Astrocyte of the cerebellum (primary cell): ENCODE measurements at regions not wholly inside any gene's neighbourhood (a gene's known extent, or its start where the extent isn't known, plus 50 kb on each side); places are given as distances from the start of the nearest gene placed in this dataset.

Experiments used
- DNase-seq: peaks from one replicate; pipeline ENCODE4 v3.0.0-alpha.2; 2011; ENCODE audit warnings: low read depth
- H3K4me3 ChIP-seq: 2 replicates; pipeline ENCODE4 v1.5.1; 2011; ENCODE audit warnings: mild to moderate bottlenecking, low read depth, low read length, moderate library complexity
- CTCF ChIP-seq: IDR thresholded peaks from 2 replicates; pipeline ENCODE4 v1.5.1; 2012; ENCODE audit warnings: low read length, low read depth, moderate library complexity, mild to moderate bottlenecking; ENCODE audit errors: missing control alignments
- in situ Hi-C: cut with HindIII; loops from 2 replicates; pipeline ENCODE4 v1.10.0; 2017; ENCODE audit warnings: low sequenced_read_pairs

- TF ChIP-seq CTCF: no peak
- in situ Hi-C loops: no loop called here
- no peak overlapping the region for H3K4me3 ChIP-seq
- no peak for DNase-seq
Measured at GRCh38 chr11:10925149-10925926, 67.5 kb upstream of the ZBED5 start.

DNA sequence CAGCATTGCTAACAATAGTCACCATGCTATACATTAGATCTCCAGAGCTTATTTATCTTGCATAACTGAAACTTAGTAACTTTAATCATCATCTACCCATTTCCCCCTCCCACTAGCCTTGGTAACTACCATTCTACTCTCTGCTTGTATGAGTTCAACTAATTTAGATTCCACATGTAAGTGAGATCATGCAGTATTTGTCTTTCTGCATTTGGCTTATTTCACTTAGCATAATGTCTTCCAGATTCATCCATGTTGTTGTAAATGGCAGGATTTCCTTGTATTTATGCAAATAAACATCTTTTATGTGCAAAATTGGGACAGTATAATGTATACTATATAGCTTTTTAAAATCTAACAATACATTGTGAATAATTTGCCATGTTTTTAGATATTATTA lies 66.0 kb upstream of the ZBED5 start:
- in situ Hi-C loops: loop anchor here (5.0 kb wide), 1 partner anchor 37 kb away; no protein-coding TSS in a partner anchor
- TF ChIP-seq CTCF: no peak
- no peak overlapping the region for H3K4me3 ChIP-seq
- no peak for DNase-seq

GRCh38 chr11:10922892-10923291 lies 65.0 kb upstream of the ZBED5 start:
- no peak for DNase-seq
- in situ Hi-C loops: loop anchor here (5.0 kb wide), 1 partner anchor 36 kb away; no protein-coding TSS in a partner anchor
- no peak for TF ChIP-seq CTCF
- H3K4me3 ChIP-seq: no peak overlapping the region

DNA sequence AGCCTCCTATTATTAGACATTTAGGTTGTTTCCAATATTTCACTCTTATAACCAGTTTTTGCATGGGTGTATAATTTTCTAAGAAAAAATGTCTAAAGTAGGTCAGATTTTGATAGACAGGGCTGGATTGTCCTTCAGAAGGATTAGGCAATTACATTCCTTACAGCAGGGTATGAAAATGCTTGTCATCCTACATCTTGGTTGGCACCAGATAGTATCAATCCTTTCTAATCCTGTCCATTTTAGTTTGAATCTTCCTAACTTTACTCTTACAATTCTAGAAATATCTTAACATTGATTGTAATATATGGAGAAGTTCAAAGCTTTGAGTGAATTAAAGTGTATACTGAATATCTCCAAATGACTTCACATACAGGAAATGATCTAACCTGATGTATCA lies 63.0 kb upstream of the ZBED5 start:
- no peak overlapping the region for H3K4me3 ChIP-seq
- in situ Hi-C loops: loop anchor here (5.0 kb wide), 1 partner anchor 34 kb away; no protein-coding TSS in a partner anchor
- DNase-seq: no peak

DNA sequence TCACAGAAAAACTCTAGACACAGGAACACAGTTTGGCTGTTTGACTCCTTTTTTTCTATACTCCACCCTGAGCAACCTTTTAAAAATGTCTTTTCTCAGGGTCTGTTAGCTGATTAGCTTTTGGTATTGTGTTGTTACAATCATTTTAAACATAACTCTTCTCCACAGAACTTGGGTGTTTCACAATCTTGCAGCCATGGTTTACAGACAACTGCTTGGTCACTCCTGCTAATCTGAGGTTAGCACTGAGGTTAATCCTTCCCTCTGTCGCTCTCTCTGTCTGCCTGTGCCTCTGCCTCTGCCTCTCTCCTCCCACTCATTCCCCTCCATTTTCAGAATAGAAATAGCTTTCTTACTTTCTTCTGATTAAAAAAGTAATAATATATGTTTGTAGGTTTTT lies 62.4 kb upstream of the ZBED5 start:
- DNase-seq: no peak
- in situ Hi-C loops: loop anchor here (5.0 kb wide), 1 partner anchor 33 kb away; no protein-coding TSS in a partner anchor
- H3K4me3 ChIP-seq: no peak overlapping the region
- no peak for TF ChIP-seq CTCF

More for the DNA sequence above, 63.0 kb upstream of the ZBED5 start:
- no peak for TF ChIP-seq CTCF

GRCh38 chr11:10918698-10919097 lies 60.8 kb upstream of the ZBED5 start:
- no peak overlapping the region for H3K4me3 ChIP-seq
- in situ Hi-C loops: no loop called here
- no peak for TF ChIP-seq CTCF
- no peak for DNase-seq
